NCI-H146 (cell line): ENCODE measurements at regions not wholly inside any gene's neighbourhood (a gene's known extent, or its start where the extent isn't known, plus 50 kb on each side); places are given as distances from the start of the nearest gene placed in this dataset.

ENCODE experiments used
- DNase-seq: peaks from one replicate; lab custom pipeline; 2025; lab: John Stamatoyannopoulos, UW

- DNase-seq, result no peak
Measured at GRCh38 chr18:54100920-54101470, 123.5 kb downstream of the MBD2 start.

- no peak for DNase-seq
Measured at GRCh38 chr18:54100466-54100865, 124.0 kb downstream of the MBD2 start.

- DNase-seq, result no peak
Measured at GRCh38 chr18:54094474-54094873, 130.0 kb downstream of the MBD2 start.

GRCh38 chr18:54090856-54091255 lies 133.6 kb downstream of the MBD2 start:
- no peak for DNase-seq

- no peak for DNase-seq
Measured at GRCh38 chr18:54089749-54090459, 134.6 kb downstream of the MBD2 start.

- DNase-seq, result no peak
Measured at GRCh38 chr18:54086863-54087262, 137.6 kb downstream of the MBD2 start.

- no peak for DNase-seq
Measured at GRCh38 chr18:54086046-54086802, 138.2 kb downstream of the MBD2 start.

- DNase-seq, result no peak
Measured at GRCh38 chr18:54080858-54081257, 143.6 kb downstream of the MBD2 start.

GRCh38 chr18:54076166-54076565 lies 148.3 kb downstream of the MBD2 start:
- DNase-seq, result no peak

- no peak for DNase-seq
Measured at GRCh38 chr18:54075689-54076088, 148.8 kb downstream of the MBD2 start.

GRCh38 chr18:54069729-54070128 lies 154.7 kb downstream of the MBD2 start:
- no peak for DNase-seq

GRCh38 chr18:54060343-54061005 lies 164.0 kb downstream of the MBD2 start:
- no peak for DNase-seq

GRCh38 chr18:54052732-54053429 lies 171.6 kb downstream of the MBD2 start:
- DNase-seq, result no peak

GRCh38 chr18:54052259-54052658 lies 172.2 kb downstream of the MBD2 start:
- no peak for DNase-seq

- no peak for DNase-seq
Measured at GRCh38 chr18:54043484-54044251, 180.8 kb downstream of the MBD2 start.

GRCh38 chr18:54035927-54036326 lies 188.5 kb downstream of the MBD2 start:
- no peak for DNase-seq

GRCh38 chr18:54033052-54033451 lies 191.4 kb downstream of the MBD2 start:
- DNase-seq, result no peak

GRCh38 chr18:54032412-54032811 lies 192.1 kb downstream of the MBD2 start:
- DNase-seq, result no peak

GRCh38 chr18:54031243-54031642 lies 193.2 kb downstream of the MBD2 start:
- DNase-seq, result no peak

- DNase-seq, result no peak
Measured at GRCh38 chr18:54030434-54030833, 194.0 kb downstream of the MBD2 start.

- no peak for DNase-seq
Measured at GRCh38 chr18:54023471-54023870, 201.0 kb downstream of the MBD2 start.
